Breast epithelium (tissue), 4 donors: ENCODE measurements at regions not wholly inside any gene's neighbourhood (a gene's known extent, or its start where the extent isn't known, plus 50 kb on each side); places are given as distances from the start of the nearest gene placed in this dataset.

ENCODE experiments used
- DNase-seq, 2 donors: peaks; one replicate each; pipeline ENCODE4 v3.0.0-alpha.2; 2019; ENCODE audit warnings: low spot score in 2 of 2
- H3K27ac ChIP-seq, 2 donors: fragments of 200-600 bp; sonication (generic) in 1 of 2; one replicate each; pipeline ENCODE4 v1.5.1; 2016 to 2019; ENCODE audit warnings: mild to moderate bottlenecking in 1 of 2
- H3K27me3 ChIP-seq, 2 donors: fragments of 200-600 bp; sonication (generic) in 1 of 2; one replicate each; pipeline versions ENCODE4 v1.5.1 to v1.6.0; 2017 to 2019; ENCODE audit warnings: control low read depth in 1 of 2, mild to moderate bottlenecking in 1 of 2
- H3K36me3 ChIP-seq: fragments of 200-600 bp; one replicate; pipeline ENCODE4 v1.5.1; 2019
- H3K4me1 ChIP-seq, 2 donors: fragments of 200-600 bp; sonication (generic); one replicate each; pipeline ENCODE4 v1.5.1; 2016 to 2019; ENCODE audit warnings: control low read depth in 1 of 2
- H3K4me3 ChIP-seq, 3 donors: fragments of 200-600 bp; sonication (generic); 1 replicate in 2 of 3; 2 replicates in 1 of 3; pipeline ENCODE4 v1.5.1; 2016 to 2019; ENCODE audit warnings: mild to moderate bottlenecking in 3 of 3, moderate library complexity in 2 of 3
- H3K9me3 ChIP-seq, 2 donors: fragments of 200-600 bp; sonication (generic) in 1 of 2; one replicate each; pipeline ENCODE4 v1.5.1; 2016 to 2019; ENCODE audit warnings: control low read depth in 1 of 2
- POLR2A ChIP-seq: fragments of 450-650 bp; IDR thresholded peaks from one replicate; pipeline ENCODE4 v1.6.1; 2016; ENCODE audit warnings: antibody characterized with exemption, mild to moderate bottlenecking, moderate library complexity
- POLR2AphosphoS5 ChIP-seq, 3 donors: sonication (generic); formaldehyde crosslinking; IDR thresholded peaks; one replicate each; pipeline ENCODE4 v1.6.1; 2017; ENCODE audit warnings: antibody characterized with exemption in 3 of 3
- intact Hi-C: fragments of 100-400 bp; cut with DNase I; formaldehyde crosslinking; loops from one replicate; pipeline ENCODE4 v1.15.1; 2023; ENCODE audit warnings: low total_unique reads
- TF ChIP-seq, protein P1 (sequence below), 3 donors: fragments of 450-650 bp; IDR thresholded peaks; one replicate each; pipeline ENCODE4 v1.5.1; 2016 to 2017; ENCODE audit warnings: antibody characterized with exemption in 3 of 3, mild to moderate bottlenecking in 3 of 3, moderate library complexity in 3 of 3

DNA sequence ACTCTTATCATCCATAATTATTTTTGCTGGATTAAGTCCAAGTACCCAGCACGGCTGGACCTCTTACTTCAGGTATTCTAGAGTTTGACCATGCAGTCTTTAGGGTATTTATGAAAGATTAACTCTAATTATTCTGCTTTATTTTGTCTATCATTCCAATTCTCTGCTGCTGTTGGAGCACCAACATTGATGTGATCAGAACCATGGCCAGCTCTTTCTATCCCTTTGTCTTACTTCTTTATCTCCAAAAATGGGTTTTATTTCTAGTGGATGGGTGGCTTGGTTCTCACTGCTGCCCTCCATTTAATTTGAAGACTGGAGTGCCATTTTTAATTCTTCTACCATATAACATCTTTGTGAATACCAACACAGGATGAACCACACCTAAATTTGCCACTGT, 704.3 kb downstream of the FRK start:
- Histone ChIP-seq H3K4me1 (no peaks in the 10 kb centered on the region), H3K9me3 (no peaks in the 10 kb centered on the region), H3K27ac (no peak overlapping the region), H3K27me3 (no peaks in the 10 kb centered on the region), H3K4me3 (no peak overlapping the region), H3K36me3 (no peaks in the 10 kb centered on the region)
- no peak for TF ChIP-seq POLR2A
- TF ChIP-seq, protein P1, sequence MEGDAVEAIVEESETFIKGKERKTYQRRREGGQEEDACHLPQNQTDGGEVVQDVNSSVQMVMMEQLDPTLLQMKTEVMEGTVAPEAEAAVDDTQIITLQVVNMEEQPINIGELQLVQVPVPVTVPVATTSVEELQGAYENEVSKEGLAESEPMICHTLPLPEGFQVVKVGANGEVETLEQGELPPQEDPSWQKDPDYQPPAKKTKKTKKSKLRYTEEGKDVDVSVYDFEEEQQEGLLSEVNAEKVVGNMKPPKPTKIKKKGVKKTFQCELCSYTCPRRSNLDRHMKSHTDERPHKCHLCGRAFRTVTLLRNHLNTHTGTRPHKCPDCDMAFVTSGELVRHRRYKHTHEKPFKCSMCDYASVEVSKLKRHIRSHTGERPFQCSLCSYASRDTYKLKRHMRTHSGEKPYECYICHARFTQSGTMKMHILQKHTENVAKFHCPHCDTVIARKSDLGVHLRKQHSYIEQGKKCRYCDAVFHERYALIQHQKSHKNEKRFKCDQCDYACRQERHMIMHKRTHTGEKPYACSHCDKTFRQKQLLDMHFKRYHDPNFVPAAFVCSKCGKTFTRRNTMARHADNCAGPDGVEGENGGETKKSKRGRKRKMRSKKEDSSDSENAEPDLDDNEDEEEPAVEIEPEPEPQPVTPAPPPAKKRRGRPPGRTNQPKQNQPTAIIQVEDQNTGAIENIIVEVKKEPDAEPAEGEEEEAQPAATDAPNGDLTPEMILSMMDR (IDR thresholded peaks at IDR 0.05): no peak
- TF ChIP-seq POLR2AphosphoS5 (IDR thresholded peaks at IDR 0.05): no peak
- DNase-seq: no peak
- intact Hi-C loops: no loop called here

DNA sequence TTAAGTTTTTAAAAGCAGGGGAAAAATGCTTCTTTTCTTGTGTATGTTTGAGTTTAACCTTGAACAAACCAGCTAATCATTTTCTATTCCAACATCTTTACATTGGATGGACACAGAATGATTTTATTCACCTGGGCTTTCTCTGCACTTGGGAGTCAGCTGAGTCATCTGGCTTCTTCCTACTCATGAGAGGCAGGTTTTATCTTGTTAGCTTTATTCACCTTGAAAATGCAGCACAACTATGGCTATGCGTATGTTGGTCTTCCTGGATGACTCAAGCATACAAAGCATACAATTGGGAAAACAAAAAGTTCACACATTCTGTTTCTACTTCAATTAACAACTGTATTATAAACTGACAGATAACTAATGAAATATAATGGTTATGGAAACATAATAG, 737.7 kb downstream of the FRK start:
- DNase-seq: no peak
- Histone ChIP-seq H3K4me1 (no peaks in the 10 kb centered on the region), H3K27me3 (no peaks in the 10 kb centered on the region), H3K27ac (no peak overlapping the region), H3K4me3 (no peak overlapping the region), H3K36me3 (no peaks in the 10 kb centered on the region), H3K9me3 (no peaks in the 10 kb centered on the region)
- intact Hi-C loops: no loop called here
- no peak for TF ChIP-seq POLR2A
- TF ChIP-seq, protein P1 (IDR thresholded peaks at IDR 0.05): no peak
- no peak for TF ChIP-seq POLR2AphosphoS5 (IDR thresholded peaks at IDR 0.05)

DNA sequence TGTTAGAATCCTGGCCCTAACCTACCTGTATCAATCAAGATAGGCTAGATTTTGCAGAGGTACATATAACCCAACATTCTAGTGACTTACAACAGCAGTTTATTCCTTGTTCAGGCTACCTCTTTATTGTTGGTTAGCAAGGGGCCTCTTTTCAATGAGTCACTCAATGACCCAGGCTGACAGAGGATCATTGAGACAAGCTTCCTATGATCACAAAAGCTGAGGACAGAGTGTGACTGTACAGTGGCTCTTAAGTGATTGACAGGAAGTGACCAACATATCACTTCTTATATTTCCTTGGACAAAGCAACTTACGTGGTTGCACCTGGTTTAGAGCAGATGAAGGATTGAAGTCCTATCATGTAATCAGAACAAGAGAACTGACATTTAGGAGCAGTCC, 740.9 kb downstream of the FRK start:
- H3K27ac ChIP-seq: no peak overlapping the region
- H3K4me1 ChIP-seq: no peaks in the 10 kb centered on the region
- no peaks in the 10 kb centered on the region for H3K9me3 ChIP-seq
- H3K27me3 ChIP-seq: no peaks in the 10 kb centered on the region
- no peak for TF ChIP-seq POLR2A
- TF ChIP-seq POLR2AphosphoS5 (IDR thresholded peaks at IDR 0.05): no peak
- TF ChIP-seq, protein P1 (IDR thresholded peaks at IDR 0.05): no peak
- no peak overlapping the region for H3K4me3 ChIP-seq
- DNase-seq: no peak
- intact Hi-C loops: no loop called here
- H3K36me3 ChIP-seq: no peaks in the 10 kb centered on the region

DNA sequence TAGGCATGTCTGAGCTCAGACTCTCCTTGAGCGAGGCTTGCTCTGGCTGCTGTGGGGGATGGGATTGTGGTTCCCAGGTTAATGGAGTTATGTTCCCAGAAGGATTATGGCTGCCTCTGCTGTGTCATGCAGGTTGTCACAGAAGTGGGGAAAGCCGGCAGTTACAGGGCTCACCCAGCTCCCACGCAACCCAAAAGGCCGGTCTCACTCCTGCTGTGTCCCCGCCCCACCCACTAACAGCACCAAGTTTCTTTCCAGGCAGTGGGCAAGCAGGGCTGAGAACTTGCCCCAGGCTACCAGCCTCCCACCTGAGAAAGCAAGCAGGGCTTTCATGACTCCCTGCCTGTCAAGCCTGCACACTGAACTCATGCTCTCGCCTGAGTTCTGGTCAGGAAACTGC, 750.5 kb downstream of the FRK start:
- Histone ChIP-seq H3K9me3 (peaks cover 0 to 24% of the 10 kb centered on the region in 2 donors), H3K4me3 (no peak overlapping the region), H3K36me3 (no peaks in the 10 kb centered on the region), H3K27ac (no peak overlapping the region), H3K4me1 (no peaks in the 10 kb centered on the region), H3K27me3 (no peaks in the 10 kb centered on the region)
- TF ChIP-seq POLR2AphosphoS5 (IDR thresholded peaks at IDR 0.05) (no peak), POLR2A (no peak)
- TF ChIP-seq, protein P1 (IDR thresholded peaks at IDR 0.05): no peak
- DNase-seq: no peak
- intact Hi-C loops: no loop called here

DNA sequence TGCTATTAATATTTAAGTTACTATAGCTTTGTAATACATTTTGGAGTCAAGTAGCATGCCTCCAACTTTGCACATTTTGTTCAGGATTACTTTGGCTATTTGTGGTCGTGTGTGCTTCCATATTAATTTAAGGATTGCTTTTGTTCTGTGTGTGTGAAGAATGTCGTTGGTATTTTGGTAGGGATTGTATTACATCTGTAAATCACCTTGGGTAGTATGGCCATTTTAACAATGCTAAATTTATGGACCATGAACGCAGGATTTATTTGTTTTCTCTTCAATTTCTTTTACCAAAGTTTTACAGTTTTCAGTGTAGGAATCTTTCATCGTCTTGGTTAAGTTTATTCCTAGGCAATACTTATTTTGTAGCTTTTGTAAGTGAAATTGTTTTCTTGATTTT, 758.0 kb downstream of the FRK start:
- intact Hi-C loops: no loop called here
- no peaks in the 10 kb centered on the region for H3K36me3 ChIP-seq
- H3K4me3 ChIP-seq: no peak overlapping the region
- no peaks in the 10 kb centered on the region for H3K4me1 ChIP-seq
- DNase-seq: no peak
- H3K9me3 ChIP-seq: no peaks in the 10 kb centered on the region
- H3K27me3 ChIP-seq: no peaks in the 10 kb centered on the region
- TF ChIP-seq, protein P1 (IDR thresholded peaks at IDR 0.05): no peak
- TF ChIP-seq POLR2AphosphoS5 (IDR thresholded peaks at IDR 0.05): no peak
- H3K27ac ChIP-seq: no peak overlapping the region
